Cardiac fibroblast (primary cell): ENCODE measurements at regions not wholly inside any gene's neighbourhood (a gene's known extent, or its start where the extent isn't known, plus 50 kb on each side); places are given as distances from the start of the nearest gene placed in this dataset.

Experiments
- DNase-seq, 2 donors: peaks; one replicate each; pipeline versions ENCODE4 v3.0.0 to v3.0.0-alpha.2; 2010; ENCODE audit warnings: low read depth in 2 of 2
- H3K4me3 ChIP-seq, 2 donors: replicated peaks in 1 of 2; 1 replicate in 1 of 2; 2 replicates in 1 of 2; pipeline ENCODE4 v1.5.1; 2011; ENCODE audit warnings: low read depth in 2 of 2, low read length in 2 of 2, mild to moderate bottlenecking in 2 of 2, moderate library complexity in 1 of 2
- CTCF ChIP-seq: IDR thresholded peaks from one replicate; pipeline ENCODE4 v1.5.1; 2011; ENCODE audit warnings: low read depth, mild to moderate bottlenecking, low read length, inconsistent platforms

GRCh38 chr5:98121036-98121936, 652.2 kb upstream of the RGMB start:
- TF ChIP-seq CTCF: no peak
- DNase-seq: no peak

GRCh38 chr5:98128271-98128670, 645.2 kb upstream of the RGMB start:
- H3K4me3 ChIP-seq: no peak overlapping the region
- no peak for DNase-seq
- TF ChIP-seq CTCF: no peak

More at GRCh38 chr5:98121036-98121936, 652.2 kb upstream of the RGMB start:
- H3K4me3 ChIP-seq: no peak overlapping the region

- no peak for DNase-seq
- no peak overlapping the region for H3K4me3 ChIP-seq
- no peak for TF ChIP-seq CTCF
Observed at GRCh38 chr5:98128846-98129245, 644.6 kb upstream of the RGMB start.

- H3K4me3 ChIP-seq: no peak overlapping the region
- peak in 1 of 2 donors; percentile 49 for DNase-seq
- no peak for TF ChIP-seq CTCF
Observed at GRCh38 chr5:98130261-98131035, 643.0 kb upstream of the RGMB start.

- no peak for TF ChIP-seq CTCF
- no peak for DNase-seq
- H3K4me3 ChIP-seq: no peak overlapping the region
Observed at GRCh38 chr5:98144116-98144515, 629.3 kb upstream of the RGMB start.

- DNase-seq: peak in 1 of 2 donors; percentile 21
- no peak overlapping the region for H3K4me3 ChIP-seq
- TF ChIP-seq CTCF: no peak
Observed at GRCh38 chr5:98144710-98145109, 628.8 kb upstream of the RGMB start.
